ENCODE measurements at regions not wholly inside any gene's neighbourhood (a gene's known extent, or its start where the extent isn't known, plus 50 kb on each side); places are given as distances from the start of the nearest gene placed in this dataset.

DNA sequence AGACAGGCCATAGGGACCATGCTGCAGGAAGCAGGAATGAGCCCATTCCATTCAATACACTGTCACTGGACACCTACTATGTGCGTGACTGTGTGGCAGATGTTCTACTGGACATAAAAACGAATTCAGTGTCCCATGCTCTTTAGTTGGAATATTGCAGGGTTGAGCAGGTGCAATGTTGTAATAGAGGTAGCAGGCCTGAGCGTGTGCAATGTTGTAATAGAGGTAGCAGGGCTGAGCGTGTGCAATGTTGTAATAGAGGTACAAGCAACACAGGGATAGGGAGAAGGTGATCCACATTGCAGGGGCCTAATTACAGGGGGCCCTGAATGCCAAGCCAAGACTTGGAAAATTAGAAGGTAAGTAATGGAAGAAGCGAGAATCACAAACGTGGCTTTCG is 261.4 kb upstream of the HES1 start:
- dilution Hi-C loops (cut with MboI; ENCODE audit: extremely low pct_ligation_motif_present, low sequenced_read_pairs): no loop called here
- H3K4me1 ChIP-seq (ENCODE audit: control insufficient read depth, extremely low read depth, insufficient read depth, low read length): peaks cover 49% of the 10 kb centered on the region
- no peaks in the 10 kb centered on the region for H3K79me2 ChIP-seq (ENCODE audit: control insufficient read depth, insufficient read depth, low read length)
- no peak overlapping the region for H3K9ac ChIP-seq (ENCODE audit: control insufficient read depth, extremely low read depth, insufficient read depth, low read length)
- no peak overlapping the region for H2AFZ ChIP-seq (ENCODE audit: control insufficient read depth, low read length)
- no peak overlapping the region for H3K27ac ChIP-seq (ENCODE audit: control insufficient read depth, insufficient read depth, low read length)
- FAIRE-seq (peak; percentile 9), DNase-seq (ENCODE audit: low read depth, low spot score) (no peak)
- H3K4me2 ChIP-seq (ENCODE audit: control insufficient read depth, extremely low read depth, insufficient read depth, low read depth, low read length): no peak overlapping the region
- H3K27me3 ChIP-seq (ENCODE audit: control insufficient read depth, extremely low read depth, insufficient read depth, low read length): no peaks in the 10 kb centered on the region
- H3K9me1 ChIP-seq (ENCODE audit: control insufficient read depth, extremely low read depth, insufficient read depth, low read length): no peaks in the 10 kb centered on the region
- no peaks in the 10 kb centered on the region for H4K20me1 ChIP-seq (ENCODE audit: control insufficient read depth, extremely low read depth, insufficient read depth, low read length)
- no peaks in the 10 kb centered on the region for H3K36me3 ChIP-seq (ENCODE audit: control insufficient read depth in 2 of 2, extremely low read depth in 1 of 2, insufficient read depth in 2 of 2, low read length in 2 of 2)
- no peak overlapping the region for H3K4me3 ChIP-seq (ENCODE audit: control insufficient read depth in 2 of 3, extremely low read depth in 1 of 3, insufficient read depth in 2 of 3, low read depth in 1 of 3, low read length in 3 of 3)
- no peaks in the 10 kb centered on the region for H3K9me3 ChIP-seq (ENCODE audit: control insufficient read depth, low read depth, low read length)
- TF ChIP-seq EZH2 (IDR thresholded peaks at IDR 0.05; ENCODE audit: low read length) (no peak), CTCF (optimal IDR thresholded peaks at IDR 0.05 in 1 of 3, IDR thresholded peaks at IDR 0.05 in 1 of 3, conservative IDR thresholded peaks at IDR 0.05 in 1 of 3; ENCODE audit: extremely low read depth in 1 of 3, insufficient read depth in 2 of 3, low read length in 3 of 3) (no peak)

DNA sequence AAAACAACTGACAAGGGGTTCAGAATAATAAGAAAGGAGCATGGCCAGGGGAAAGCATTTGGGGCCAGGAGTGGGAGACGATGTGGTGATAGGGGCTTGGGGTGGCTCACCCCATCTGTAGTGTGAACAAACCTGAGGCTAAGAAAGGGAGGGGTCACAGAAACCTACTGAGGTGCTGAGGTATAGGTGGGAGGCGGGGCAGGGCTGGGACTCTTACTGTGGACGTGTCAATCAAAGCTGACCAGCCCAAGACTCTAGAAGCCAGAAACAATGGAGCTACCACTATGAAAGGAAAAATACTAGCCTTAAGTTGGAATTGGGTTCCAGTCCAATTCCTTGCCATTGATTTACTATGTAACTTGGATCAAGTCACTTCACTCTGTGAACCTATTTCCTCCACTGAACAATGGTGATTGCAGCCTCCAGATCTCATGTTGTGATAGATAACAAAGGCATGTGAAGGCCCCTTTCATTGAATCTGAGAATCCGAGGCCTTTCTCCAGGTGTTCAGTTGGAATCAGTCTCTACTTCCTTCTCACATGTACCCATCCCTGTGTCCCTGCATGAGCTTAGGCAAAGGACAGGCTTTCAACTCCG is 260.9 kb upstream of the HES1 start:
- H3K4me3 ChIP-seq (ENCODE audit: control insufficient read depth in 2 of 3, extremely low read depth in 1 of 3, insufficient read depth in 2 of 3, low read depth in 1 of 3, low read length in 3 of 3): no peak overlapping the region
- H3K27me3 ChIP-seq (ENCODE audit: control insufficient read depth, extremely low read depth, insufficient read depth, low read length): no peaks in the 10 kb centered on the region
- no peaks in the 10 kb centered on the region for H4K20me1 ChIP-seq (ENCODE audit: control insufficient read depth, extremely low read depth, insufficient read depth, low read length)
- H3K36me3 ChIP-seq (ENCODE audit: control insufficient read depth in 2 of 2, extremely low read depth in 1 of 2, insufficient read depth in 2 of 2, low read length in 2 of 2): no peaks in the 10 kb centered on the region
- H3K4me1 ChIP-seq (ENCODE audit: control insufficient read depth, extremely low read depth, insufficient read depth, low read length): peaks cover 44% of the 10 kb centered on the region
- dilution Hi-C loops (cut with MboI; ENCODE audit: extremely low pct_ligation_motif_present, low sequenced_read_pairs): no loop called here
- no peak overlapping the region for H3K9ac ChIP-seq (ENCODE audit: control insufficient read depth, extremely low read depth, insufficient read depth, low read length)
- DNase-seq (ENCODE audit: low read depth, low spot score) (no peak), FAIRE-seq (peak; percentile 48)
- H3K4me2 ChIP-seq (ENCODE audit: control insufficient read depth, extremely low read depth, insufficient read depth, low read depth, low read length): no peak overlapping the region
- H3K27ac ChIP-seq (ENCODE audit: control insufficient read depth, insufficient read depth, low read length): no peak overlapping the region
- H3K9me1 ChIP-seq (ENCODE audit: control insufficient read depth, extremely low read depth, insufficient read depth, low read length): no peaks in the 10 kb centered on the region
- no peak overlapping the region for H2AFZ ChIP-seq (ENCODE audit: control insufficient read depth, low read length)
- no peaks in the 10 kb centered on the region for H3K9me3 ChIP-seq (ENCODE audit: control insufficient read depth, low read depth, low read length)
- TF ChIP-seq EZH2 (IDR thresholded peaks at IDR 0.05; ENCODE audit: low read length) (no peak), CTCF (optimal IDR thresholded peaks at IDR 0.05 in 1 of 3, IDR thresholded peaks at IDR 0.05 in 1 of 3, conservative IDR thresholded peaks at IDR 0.05 in 1 of 3; ENCODE audit: extremely low read depth in 1 of 3, insufficient read depth in 2 of 3, low read length in 3 of 3) (no peak)
- no peaks in the 10 kb centered on the region for H3K79me2 ChIP-seq (ENCODE audit: control insufficient read depth, insufficient read depth, low read length)

All from keratinocyte (primary cell).